ENCODE measurements at regions not wholly inside any gene's neighbourhood (a gene's known extent, or its start where the extent isn't known, plus 50 kb on each side); places are given as distances from the start of the nearest gene placed in this dataset.

DNA sequence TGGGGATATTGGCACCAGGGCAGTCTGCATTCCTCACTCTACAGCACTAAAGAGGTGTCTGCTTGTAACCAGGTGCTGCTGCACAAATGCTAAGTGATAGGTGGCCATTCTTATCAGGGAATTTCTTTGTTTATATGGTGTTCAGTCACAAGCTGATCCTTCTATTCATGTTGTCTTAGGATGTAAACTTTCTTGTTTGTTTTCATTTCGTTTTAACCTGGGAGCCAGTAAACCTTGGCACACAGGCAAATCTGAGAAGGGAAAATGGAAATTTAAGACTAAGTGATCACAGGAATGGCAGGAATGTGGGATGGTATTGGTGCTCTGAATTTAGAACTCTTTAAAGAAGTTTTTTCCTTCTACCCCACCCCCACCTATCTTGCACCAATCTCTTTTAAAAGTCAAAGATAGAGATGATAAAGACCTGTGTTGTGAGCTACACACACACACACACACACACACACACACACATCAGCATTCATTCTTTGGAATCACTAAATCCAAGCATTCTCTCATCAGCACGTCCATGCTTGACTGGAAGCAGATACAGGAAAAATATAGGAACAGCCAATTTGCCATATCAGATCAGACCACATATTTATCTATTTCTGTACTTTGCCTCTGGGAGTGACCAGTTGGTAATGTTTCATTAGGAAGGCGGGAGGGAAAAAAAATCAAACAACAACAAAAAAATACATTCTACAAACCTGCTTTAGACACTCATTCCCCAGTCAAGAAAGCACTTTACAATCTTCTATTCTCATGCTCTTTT, 451.4 kb upstream of the ADGRL2 start (continued):
- TF ChIP-seq, protein P1, sequence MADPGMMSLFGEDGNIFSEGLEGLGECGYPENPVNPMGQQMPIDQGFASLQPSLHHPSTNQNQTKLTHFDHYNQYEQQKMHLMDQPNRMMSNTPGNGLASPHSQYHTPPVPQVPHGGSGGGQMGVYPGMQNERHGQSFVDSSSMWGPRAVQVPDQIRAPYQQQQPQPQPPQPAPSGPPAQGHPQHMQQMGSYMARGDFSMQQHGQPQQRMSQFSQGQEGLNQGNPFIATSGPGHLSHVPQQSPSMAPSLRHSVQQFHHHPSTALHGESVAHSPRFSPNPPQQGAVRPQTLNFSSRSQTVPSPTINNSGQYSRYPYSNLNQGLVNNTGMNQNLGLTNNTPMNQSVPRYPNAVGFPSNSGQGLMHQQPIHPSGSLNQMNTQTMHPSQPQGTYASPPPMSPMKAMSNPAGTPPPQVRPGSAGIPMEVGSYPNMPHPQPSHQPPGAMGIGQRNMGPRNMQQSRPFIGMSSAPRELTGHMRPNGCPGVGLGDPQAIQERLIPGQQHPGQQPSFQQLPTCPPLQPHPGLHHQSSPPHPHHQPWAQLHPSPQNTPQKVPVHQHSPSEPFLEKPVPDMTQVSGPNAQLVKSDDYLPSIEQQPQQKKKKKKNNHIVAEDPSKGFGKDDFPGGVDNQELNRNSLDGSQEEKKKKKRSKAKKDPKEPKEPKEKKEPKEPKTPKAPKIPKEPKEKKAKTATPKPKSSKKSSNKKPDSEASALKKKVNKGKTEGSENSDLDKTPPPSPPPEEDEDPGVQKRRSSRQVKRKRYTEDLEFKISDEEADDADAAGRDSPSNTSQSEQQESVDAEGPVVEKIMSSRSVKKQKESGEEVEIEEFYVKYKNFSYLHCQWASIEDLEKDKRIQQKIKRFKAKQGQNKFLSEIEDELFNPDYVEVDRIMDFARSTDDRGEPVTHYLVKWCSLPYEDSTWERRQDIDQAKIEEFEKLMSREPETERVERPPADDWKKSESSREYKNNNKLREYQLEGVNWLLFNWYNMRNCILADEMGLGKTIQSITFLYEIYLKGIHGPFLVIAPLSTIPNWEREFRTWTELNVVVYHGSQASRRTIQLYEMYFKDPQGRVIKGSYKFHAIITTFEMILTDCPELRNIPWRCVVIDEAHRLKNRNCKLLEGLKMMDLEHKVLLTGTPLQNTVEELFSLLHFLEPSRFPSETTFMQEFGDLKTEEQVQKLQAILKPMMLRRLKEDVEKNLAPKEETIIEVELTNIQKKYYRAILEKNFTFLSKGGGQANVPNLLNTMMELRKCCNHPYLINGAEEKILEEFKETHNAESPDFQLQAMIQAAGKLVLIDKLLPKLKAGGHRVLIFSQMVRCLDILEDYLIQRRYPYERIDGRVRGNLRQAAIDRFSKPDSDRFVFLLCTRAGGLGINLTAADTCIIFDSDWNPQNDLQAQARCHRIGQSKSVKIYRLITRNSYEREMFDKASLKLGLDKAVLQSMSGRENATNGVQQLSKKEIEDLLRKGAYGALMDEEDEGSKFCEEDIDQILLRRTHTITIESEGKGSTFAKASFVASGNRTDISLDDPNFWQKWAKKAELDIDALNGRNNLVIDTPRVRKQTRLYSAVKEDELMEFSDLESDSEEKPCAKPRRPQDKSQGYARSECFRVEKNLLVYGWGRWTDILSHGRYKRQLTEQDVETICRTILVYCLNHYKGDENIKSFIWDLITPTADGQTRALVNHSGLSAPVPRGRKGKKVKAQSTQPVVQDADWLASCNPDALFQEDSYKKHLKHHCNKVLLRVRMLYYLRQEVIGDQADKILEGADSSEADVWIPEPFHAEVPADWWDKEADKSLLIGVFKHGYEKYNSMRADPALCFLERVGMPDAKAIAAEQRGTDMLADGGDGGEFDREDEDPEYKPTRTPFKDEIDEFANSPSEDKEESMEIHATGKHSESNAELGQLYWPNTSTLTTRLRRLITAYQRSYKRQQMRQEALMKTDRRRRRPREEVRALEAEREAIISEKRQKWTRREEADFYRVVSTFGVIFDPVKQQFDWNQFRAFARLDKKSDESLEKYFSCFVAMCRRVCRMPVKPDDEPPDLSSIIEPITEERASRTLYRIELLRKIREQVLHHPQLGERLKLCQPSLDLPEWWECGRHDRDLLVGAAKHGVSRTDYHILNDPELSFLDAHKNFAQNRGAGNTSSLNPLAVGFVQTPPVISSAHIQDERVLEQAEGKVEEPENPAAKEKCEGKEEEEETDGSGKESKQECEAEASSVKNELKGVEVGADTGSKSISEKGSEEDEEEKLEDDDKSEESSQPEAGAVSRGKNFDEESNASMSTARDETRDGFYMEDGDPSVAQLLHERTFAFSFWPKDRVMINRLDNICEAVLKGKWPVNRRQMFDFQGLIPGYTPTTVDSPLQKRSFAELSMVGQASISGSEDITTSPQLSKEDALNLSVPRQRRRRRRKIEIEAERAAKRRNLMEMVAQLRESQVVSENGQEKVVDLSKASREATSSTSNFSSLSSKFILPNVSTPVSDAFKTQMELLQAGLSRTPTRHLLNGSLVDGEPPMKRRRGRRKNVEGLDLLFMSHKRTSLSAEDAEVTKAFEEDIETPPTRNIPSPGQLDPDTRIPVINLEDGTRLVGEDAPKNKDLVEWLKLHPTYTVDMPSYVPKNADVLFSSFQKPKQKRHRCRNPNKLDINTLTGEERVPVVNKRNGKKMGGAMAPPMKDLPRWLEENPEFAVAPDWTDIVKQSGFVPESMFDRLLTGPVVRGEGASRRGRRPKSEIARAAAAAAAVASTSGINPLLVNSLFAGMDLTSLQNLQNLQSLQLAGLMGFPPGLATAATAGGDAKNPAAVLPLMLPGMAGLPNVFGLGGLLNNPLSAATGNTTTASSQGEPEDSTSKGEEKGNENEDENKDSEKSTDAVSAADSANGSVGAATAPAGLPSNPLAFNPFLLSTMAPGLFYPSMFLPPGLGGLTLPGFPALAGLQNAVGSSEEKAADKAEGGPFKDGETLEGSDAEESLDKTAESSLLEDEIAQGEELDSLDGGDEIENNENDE (IDR thresholded peaks at IDR 0.05; ENCODE audit: insufficient replicate concordance, low read length): peak; percentile 82
- TF ChIP-seq HDAC2 (IDR thresholded peaks at IDR 0.05; ENCODE audit: borderline replicate concordance in 1 of 2, low read depth in 2 of 2, low read length in 2 of 2): 0 out of 4 replicates have a peak, but pooled peaks of 1 of the 2 experiments have one; percentile 18
- TF ChIP-seq SAP30 (IDR thresholded peaks at IDR 0.05; ENCODE audit: insufficient read depth, insufficient replicate concordance, low read length): no peak
- TF ChIP-seq RBBP5 (IDR thresholded peaks at IDR 0.05; ENCODE audit: borderline replicate concordance, low read depth, low read length): peak; percentile 86
- no peak for TF ChIP-seq CHD1 (IDR thresholded peaks at IDR 0.05; ENCODE audit: low read depth, low read length)
- TF ChIP-seq POLR2A (IDR thresholded peaks at IDR 0.05; ENCODE audit: control extremely low read depth in 1 of 2, low read depth in 2 of 2, low read length in 2 of 2): peak in 1 of 2 experiments; percentile 34; a peak in 1 of 3 replicates
- TF ChIP-seq ASH2L (IDR thresholded peaks at IDR 0.05; ENCODE audit: low read length): peak; percentile 95
- TF ChIP-seq YY1 (IDR thresholded peaks at IDR 0.05; ENCODE audit: low read depth, low read length): peak; percentile 64

Data from H1 (cell line).